ENCODE measurements at regions not wholly inside any gene's neighbourhood (a gene's known extent, or its start where the extent isn't known, plus 50 kb on each side); places are given as distances from the start of the nearest gene placed in this dataset.
"Not testable (repeated sequence)": the region's sequence is repeated elsewhere in the genome, so short reads cannot be mapped to it uniquely, and the experiment has no call there.

GRCh38 chr16:26830428-26831127, 236.1 kb upstream of the C16orf82 start:
- H3K9me3 Mint-ChIP-seq, result peaks cover 32% of the 10 kb centered on the region
- peaks cover 5% of the 10 kb centered on the region; the same call in 1 of the 2 replicates for H3K27me3 Mint-ChIP-seq (ENCODE audit: low read depth)
- H3K27ac Mint-ChIP-seq, result no peak overlapping the region
- CTCF ChIA-PET, result interaction anchor here (1.2 to 1.4 kb wide), 2 partner anchors 133 to 280 kb away, joined by 3 to 4 read pairs; no protein-coding TSS in a partner anchor
- POLR2A ChIA-PET, result interaction anchor here (0.6 kb wide), 1 partner anchor 279 kb away, joined by 9 read pairs; no protein-coding TSS in a partner anchor
- ATAC-seq, result no peak
- DNase-seq (ENCODE audit: low spot score), result no peak
- no peak overlapping the region for H3K4me3 Mint-ChIP-seq
- TF ChIP-seq RORB (CRISPR knock-in tag; IDR thresholded peaks at IDR 0.05), result no peak
- TF ChIP-seq CREM (CRISPR knock-in tag; IDR thresholded peaks at IDR 0.05), result no peak
- no peaks in the 10 kb centered on the region for H3K4me1 Mint-ChIP-seq
- H3K36me3 Mint-ChIP-seq, result peaks cover 12% of the 10 kb centered on the region

GRCh38 chr16:26836114-26836513, 230.6 kb upstream of the C16orf82 start:
- peaks cover 58% of the 10 kb centered on the region for H3K9me3 Mint-ChIP-seq
- ATAC-seq; H3K27ac Mint-ChIP-seq; H3K27me3 Mint-ChIP-seq (ENCODE audit: low read depth); CTCF ChIA-PET; POLR2A ChIA-PET; H3K4me3 Mint-ChIP-seq; H3K4me1 Mint-ChIP-seq; DNase-seq (ENCODE audit: low spot score): not testable (repeated sequence)
- peaks cover 18% of the 10 kb centered on the region for H3K36me3 Mint-ChIP-seq

GRCh38 chr16:26838931-26839330, 227.8 kb upstream of the C16orf82 start:
- POLR2A ChIA-PET, result no interaction called here
- no peak for TF ChIP-seq USF1 (CRISPR knock-in tag; IDR thresholded peaks at IDR 0.05)
- no peak for TF ChIP-seq ELF4 (CRISPR knock-in tag; IDR thresholded peaks at IDR 0.05; ENCODE audit: low read depth)
- TF ChIP-seq ZNF396 (CRISPR knock-in tag; IDR thresholded peaks at IDR 0.05; ENCODE audit: borderline replicate concordance), result no peak
- H3K27ac Mint-ChIP-seq, result no peak overlapping the region
- peaks cover 3% of the 10 kb centered on the region; the same call in 1 of the 2 replicates for H3K27me3 Mint-ChIP-seq (ENCODE audit: low read depth)
- H3K36me3 Mint-ChIP-seq, result peaks cover 18% of the 10 kb centered on the region
- ATAC-seq (no peak), DNase-seq (ENCODE audit: low spot score) (no peak)
- peaks cover 43% of the 10 kb centered on the region for H3K9me3 Mint-ChIP-seq
- no peak overlapping the region for H3K4me3 Mint-ChIP-seq
- CTCF ChIA-PET, result no interaction called here
- H3K4me1 Mint-ChIP-seq, result no peaks in the 10 kb centered on the region

- no peaks in the 10 kb centered on the region for H3K4me1 Mint-ChIP-seq
- DNase-seq (ENCODE audit: low spot score) (no peak), ATAC-seq (no peak)
- ChIA-PET POLR2A (no interaction called here), CTCF (no interaction called here)
- TF ChIP-seq SOX15 (CRISPR knock-in tag; IDR thresholded peaks at IDR 0.05) (no peak), FOXK1 (CRISPR knock-in tag; IDR thresholded peaks at IDR 0.05) (no peak), TP53 (CRISPR knock-in tag; IDR thresholded peaks at IDR 0.05) (no peak), ELF4 (CRISPR knock-in tag; IDR thresholded peaks at IDR 0.05; ENCODE audit: low read depth) (no peak), RELA (CRISPR knock-in tag; IDR thresholded peaks at IDR 0.05; ENCODE audit: borderline replicate concordance) (no peak), ZNF281 (CRISPR knock-in tag; IDR thresholded peaks at IDR 0.05) (no peak), NFYB (CRISPR knock-in tag; conservative IDR thresholded peaks at IDR 0.05; ENCODE audit: low read depth) (no peak), SP1 (CRISPR knock-in tag; conservative IDR thresholded peaks at IDR 0.05) (no peak), ZBTB43 (CRISPR knock-in tag; IDR thresholded peaks at IDR 0.05) (no peak)
- H3K4me3 Mint-ChIP-seq, result no peak overlapping the region
- H3K27me3 Mint-ChIP-seq (ENCODE audit: low read depth), result no peaks in the 10 kb centered on the region; the same call in 1 of the 2 replicates
- peaks cover 5% of the 10 kb centered on the region for H3K36me3 Mint-ChIP-seq
- H3K9me3 Mint-ChIP-seq, result peaks cover 25% of the 10 kb centered on the region
- H3K27ac Mint-ChIP-seq, result no peak overlapping the region
These were observed 226.0 kb upstream of the C16orf82 start for GRCh38 chr16:26840691-26841090.
